H1 (cell line): ENCODE measurements at regions not wholly inside any gene's neighbourhood (a gene's known extent, or its start where the extent isn't known, plus 50 kb on each side); places are given as distances from the start of the nearest gene placed in this dataset.

Experiments
- KDM4A ChIP-seq: IDR thresholded peaks from one replicate; pipeline ENCODE4 v1.7.1; 2012; ENCODE audit warnings: low read depth, mild to moderate bottlenecking, moderate library complexity, low read length, inconsistent platforms; ENCODE audit not compliant: severe bottlenecking
- POLR2AphosphoS5 ChIP-seq: IDR thresholded peaks from 2 replicates; pipeline ENCODE4 v1.6.1; 2011; ENCODE audit warnings: low read depth, low read length
- SRF ChIP-seq: IDR thresholded peaks from 2 replicates; pipeline ENCODE4 v1.6.1; 2011; ENCODE audit warnings: mild to moderate bottlenecking, low read depth, low read length, moderate library complexity
- SUZ12 ChIP-seq: fragments of 200-600 bp; sonication (generic); IDR thresholded peaks from 2 replicates; pipeline ENCODE4 v1.6.1; 2012; ENCODE audit warnings: mild to moderate bottlenecking, inconsistent platforms, low read length, moderate library complexity, mixed read lengths

- no peak for TF ChIP-seq KDM4A
- no peak for TF ChIP-seq SUZ12
- no peak for TF ChIP-seq POLR2AphosphoS5
- no peak for TF ChIP-seq SRF
These were observed 905.6 kb downstream of the SOCS6 start (continued) for GRCh38 chr18:71194438-71194837.
